Brain pericyte (primary cell): ENCODE measurements at regions not wholly inside any gene's neighbourhood (a gene's known extent, or its start where the extent isn't known, plus 50 kb on each side); places are given as distances from the start of the nearest gene placed in this dataset.

Experiments
- DNase-seq: peaks from one replicate; pipeline ENCODE4 v3.0.0-alpha.2; 2012; ENCODE audit warnings: low read depth, low spot score

DNA sequence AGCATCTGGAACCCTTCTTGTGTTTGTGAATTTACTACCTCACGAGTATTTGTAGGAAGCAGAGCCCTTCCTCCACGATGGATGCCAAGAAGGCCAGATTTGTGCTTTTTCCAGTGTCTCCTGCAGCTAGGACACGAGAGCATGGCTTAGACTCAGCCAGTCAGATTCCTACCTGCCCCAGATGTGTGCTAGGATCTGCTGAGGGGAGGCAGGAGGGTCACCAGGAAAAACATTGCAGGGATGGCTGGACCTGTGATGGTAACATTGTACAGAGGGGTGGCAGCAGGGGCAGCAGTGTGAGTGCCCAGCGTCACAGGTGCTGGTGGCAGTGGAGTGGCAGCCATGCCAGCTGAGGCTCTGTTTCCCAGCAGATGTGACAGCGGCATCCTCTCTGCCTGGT, 285.3 kb downstream of the FAM43A start:
- DNase-seq: no peak

DNA sequence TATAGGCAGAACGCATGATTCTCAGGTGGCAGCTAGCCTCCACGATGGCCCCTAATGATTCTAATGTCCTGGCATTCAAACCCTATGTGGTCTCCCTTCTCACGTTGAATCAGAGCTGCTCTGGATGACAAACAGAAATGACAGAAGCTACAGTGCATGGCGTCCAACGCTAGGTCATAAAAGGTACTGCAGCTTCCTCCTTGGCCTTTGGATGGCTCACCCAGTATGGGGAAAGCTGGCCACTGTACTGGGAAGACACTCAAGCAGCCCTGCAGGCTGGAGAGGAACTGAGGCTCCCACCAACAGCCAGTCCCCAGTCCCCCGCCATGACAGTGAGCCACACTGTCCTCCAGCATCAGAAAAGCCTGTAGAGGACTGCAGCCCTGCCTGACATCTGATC, 286.3 kb downstream of the FAM43A start:
- DNase-seq: no peak

DNA sequence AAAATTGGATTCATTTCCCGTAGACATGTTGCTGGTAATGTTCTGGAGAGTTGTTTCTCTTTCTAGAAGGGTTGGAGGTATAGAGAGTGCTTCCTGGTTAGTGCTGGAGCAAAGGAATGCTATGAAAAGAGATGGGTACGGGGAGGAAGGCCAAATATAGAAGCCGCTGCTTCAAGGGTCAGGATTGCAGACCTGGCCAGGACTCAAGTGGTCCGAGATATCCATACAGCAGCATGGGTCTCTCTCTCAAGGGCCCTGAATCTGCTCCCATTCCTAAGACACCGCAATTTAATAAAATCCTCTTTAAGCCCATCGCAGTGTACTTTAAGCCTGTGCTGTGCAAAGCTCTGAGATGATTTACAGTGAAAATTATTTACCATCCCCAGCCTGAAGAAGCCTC, 287.0 kb downstream of the FAM43A start:
- no peak for DNase-seq

DNA sequence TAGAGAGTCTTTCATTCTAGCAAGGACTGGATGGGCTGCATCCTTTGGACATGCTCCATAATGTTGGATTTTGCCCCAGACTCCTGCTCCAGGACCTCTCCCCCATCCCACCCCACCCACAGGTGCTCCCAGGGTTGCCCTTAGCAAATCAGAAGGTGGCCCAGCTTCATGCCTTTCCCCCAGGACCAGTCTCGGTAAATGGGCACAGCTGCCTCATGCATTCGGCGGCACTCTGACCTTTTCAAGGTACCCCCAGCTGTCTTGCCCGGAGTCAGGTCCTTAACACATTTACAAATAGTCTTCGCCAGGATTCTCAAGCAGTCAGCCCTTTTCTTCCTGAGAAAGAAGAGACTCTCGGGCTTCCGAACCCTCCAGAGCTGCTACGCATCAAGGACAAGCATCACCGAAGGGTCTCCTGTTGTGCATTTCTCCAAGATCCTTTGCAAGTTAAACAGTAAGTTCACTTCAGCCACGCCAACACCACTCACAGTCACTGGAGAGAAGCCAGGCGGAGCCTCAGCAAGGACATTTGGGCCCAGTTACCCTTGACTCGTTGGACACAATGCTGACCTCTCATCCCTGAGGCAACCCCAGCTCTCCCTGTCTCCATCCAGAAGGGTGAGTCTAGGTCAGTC, 287.8 kb downstream of the FAM43A start:
- no peak for DNase-seq

DNA sequence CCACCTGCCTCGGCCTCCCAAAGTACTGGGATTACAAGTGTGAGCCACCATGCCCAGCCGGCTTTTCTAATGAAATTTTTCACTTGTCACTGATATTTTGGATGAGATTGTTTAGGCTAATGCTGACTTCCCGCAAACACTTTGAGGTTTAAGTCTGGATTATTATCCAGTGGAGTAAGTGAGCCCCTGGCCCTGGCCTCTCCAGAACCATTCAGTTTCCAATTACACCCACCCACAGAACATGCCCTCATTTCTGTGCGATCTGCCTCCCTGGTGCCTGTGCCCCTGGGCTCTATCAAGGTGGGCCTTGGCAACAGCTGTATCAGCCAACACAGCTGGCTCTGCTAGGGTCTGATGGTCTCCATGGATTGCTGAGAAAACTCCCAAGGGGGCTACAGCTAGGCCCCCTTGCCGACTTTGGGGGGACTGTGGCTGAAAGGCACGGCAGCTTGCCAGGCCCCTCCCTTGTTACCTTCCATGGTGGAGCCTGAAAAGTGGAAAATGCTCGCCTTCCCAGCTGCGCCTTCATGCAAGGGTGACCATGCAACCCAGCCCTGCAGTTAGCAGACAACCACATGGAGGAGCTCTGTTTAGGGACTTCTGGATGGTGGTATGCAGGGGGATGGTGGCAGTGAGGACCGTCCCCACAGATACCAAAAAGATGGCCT, 288.9 kb downstream of the FAM43A start:
- no peak for DNase-seq

DNA sequence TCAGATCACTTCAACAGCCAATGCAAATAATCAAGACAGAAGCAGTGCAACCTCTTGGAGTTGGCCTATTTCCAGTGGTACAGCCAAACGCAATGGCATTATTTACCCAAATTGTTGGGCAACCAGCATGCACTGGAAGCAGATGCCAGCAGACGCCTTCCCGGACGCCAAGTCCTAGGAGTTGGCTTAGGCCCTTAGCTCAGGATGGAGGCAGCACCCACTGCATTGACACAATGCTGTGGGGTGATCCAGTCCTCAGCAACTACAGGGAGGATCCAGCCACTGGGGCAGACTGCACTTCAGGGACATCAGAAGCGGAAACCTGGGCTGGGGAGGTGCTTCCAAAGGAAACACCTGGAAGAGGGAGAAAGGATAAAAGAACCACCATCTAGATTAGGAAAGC, 290.4 kb downstream of the FAM43A start:
- DNase-seq: no peak

DNA sequence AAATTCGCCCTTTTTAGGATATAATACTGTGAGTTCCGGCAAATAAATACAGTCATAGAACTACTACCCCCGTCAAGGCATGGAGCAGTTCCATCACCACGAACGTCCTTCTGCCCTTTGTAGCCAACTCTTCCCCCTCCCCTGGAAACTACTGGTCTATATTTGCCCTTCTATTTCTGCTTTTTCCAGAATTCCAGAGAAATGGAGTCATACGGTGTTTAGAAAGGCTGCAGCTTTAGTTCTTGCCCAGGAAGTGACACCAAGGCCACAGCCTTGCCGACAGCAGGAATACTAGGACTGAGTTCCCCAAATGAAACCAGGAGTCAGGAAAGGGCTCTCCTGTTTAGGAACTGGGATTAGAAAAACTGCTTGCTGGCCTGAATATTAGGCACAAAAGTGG, 291.2 kb downstream of the FAM43A start:
- DNase-seq: no peak

DNA sequence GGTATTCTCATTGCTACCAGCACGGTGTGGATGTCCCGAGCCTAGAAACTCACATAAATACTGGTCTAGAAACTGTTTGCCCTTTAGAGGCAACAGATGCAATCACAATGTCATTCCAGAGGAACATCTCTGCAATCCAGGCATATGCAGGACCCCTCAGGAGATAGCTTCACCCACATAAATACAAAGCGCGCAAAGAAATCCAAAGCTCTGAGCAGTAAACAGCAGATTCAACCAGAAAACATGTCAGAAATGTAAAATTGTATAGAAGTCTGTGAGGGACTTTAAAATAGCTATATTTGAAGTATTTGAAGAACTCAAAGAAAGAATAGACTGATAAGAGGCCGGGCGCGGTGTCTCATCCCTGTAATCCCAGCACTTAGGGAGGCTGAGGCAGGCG, 291.7 kb downstream of the FAM43A start:
- DNase-seq: no peak

DNA sequence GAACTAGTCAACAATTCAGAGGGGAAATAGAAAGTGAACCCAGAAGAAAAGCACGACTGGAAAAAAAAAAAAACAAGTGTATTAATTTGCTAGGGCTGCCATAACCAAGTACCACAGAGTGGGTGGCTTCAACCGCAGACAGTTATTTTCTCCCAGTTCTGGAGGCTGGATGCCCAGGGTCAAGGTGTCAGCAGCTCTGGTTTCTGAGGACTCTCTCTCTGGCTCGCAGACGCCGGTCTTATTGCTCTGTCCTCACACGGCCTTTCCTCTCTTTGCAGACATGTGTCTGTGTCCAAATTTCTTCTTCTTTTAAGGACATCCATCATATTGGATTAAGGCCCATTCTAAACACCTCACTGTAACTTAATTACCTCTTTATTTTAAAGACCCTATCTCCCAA, 291.8 kb downstream of the XXYLT1 start:
- DNase-seq: no peak

DNA sequence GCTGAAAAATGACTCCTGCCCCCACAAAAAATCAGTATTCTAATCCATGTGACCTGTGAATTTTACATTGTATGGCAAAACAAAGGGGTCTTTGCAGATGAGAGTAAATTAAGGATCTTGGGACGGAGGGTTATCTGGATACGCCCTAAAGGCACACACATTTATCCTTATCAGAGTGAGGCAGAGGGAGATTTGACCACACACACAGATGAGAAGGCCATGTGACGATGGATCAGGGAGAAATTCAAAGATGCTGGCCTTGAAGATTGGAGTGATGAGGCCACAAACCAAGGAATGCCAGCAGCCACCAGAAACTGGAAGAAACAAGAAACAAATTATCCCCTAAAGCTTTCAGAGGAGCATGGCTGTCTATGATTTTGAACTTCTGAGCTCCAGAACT, 288.5 kb downstream of the XXYLT1 start:
- DNase-seq: no peak

DNA sequence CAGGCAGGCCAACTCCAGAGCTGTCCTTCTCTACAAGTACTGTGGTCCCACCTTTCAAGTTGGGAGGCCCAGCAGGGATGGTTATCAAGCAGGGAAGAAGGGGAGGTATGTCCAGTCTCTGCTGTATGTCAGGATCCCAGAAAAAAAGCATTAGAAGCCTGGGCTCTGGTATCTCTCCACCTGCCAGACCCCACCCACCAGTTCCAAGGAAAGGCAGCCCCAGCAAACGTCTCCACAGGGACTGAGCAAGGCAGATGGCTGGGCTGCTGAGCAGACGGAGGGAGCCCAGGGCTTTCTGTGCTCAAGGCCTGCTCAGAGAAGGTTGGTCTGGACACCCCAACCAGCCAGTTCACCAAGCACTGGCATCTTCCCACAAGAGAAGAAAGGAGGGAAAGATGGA, 287.8 kb downstream of the XXYLT1 start:
- DNase-seq: no peak

DNA sequence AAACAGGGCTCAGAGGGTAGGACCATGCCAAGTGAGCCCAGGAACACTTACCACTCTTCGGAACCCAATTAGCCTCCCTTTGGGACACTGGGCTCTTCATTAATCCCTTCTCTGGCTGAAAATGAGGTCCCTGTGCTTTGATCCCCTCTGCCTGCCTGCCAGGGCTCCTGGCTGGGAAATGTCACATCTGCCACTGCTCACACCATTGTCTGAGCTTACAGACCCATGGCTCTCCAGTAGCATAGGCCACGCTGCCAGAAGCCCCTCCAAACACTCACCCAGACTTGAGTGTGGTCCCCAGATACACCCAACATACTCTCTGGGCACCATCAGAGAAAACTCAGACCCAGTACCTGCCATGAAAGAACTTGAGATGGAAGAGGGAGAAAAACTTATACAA, 287.3 kb downstream of the XXYLT1 start:
- DNase-seq: no peak

DNA sequence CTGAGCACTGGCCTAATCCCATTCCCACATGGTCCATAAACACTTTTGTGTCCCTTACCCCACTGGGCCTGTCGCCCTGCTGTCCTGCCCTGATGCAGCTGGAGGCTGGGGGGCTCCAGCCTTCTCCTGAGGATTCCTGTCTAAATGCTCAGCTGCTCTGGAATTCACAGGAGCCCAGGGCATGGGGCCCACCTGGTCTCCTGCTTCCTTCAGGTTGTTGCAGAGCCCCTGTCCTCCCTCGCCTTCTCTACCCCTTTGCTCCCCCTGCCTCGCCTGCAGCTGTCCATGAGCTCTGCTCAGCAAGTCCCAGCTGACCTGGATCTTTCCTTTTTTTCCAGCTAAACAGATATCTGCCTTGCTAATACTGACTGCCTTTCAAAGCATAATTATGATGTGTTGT, 286.9 kb downstream of the XXYLT1 start:
- DNase-seq: no peak

DNA sequence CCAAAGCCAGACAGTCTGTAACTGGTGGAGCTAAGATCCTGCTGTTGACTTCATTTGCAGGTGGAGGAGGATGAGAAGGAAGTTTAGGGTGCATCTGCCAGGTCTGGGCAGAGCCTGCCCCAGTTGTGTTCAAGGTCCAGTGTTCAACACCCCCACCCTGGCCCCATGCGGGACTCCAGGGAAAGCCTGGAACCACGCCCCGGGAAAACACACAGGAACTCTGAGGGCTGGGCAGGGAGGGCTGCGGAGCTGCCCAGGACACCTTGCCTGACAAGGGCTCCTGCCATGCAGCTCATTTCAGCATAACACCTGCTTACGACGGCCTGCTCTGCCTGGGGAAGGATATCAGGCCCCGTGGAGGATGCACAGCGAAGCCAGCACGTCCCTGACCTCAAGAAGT, 286.3 kb downstream of the XXYLT1 start:
- no peak for DNase-seq

DNA sequence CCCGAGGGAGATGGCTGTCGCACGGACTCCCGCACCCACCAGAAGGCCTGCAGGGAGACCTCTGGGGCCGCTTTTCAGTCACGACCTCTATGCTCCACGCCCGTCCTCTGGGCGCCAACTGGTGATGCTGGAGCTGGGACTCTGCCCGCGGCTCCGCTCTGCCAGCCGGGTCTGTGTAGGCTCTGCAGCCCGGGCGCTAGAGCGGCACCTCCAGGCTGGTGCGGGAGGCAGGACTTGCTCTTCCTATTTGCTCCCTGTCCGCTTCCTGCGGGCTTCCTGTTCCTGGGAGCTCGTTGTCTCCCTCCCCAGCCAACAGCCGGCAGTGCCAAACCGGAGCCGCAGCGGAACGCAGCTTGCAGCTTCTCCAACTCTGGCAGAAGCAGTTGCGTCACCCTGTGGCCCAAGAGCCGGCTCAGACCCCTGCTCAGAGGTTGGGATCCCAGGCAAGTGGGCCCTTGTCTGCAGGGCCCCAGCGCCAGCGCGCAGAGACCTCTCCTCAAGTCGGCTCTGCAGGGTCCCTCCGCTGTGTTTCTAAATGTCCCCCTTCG, 285.9 kb downstream of the XXYLT1 start:
- DNase-seq: peak; percentile 17

DNA sequence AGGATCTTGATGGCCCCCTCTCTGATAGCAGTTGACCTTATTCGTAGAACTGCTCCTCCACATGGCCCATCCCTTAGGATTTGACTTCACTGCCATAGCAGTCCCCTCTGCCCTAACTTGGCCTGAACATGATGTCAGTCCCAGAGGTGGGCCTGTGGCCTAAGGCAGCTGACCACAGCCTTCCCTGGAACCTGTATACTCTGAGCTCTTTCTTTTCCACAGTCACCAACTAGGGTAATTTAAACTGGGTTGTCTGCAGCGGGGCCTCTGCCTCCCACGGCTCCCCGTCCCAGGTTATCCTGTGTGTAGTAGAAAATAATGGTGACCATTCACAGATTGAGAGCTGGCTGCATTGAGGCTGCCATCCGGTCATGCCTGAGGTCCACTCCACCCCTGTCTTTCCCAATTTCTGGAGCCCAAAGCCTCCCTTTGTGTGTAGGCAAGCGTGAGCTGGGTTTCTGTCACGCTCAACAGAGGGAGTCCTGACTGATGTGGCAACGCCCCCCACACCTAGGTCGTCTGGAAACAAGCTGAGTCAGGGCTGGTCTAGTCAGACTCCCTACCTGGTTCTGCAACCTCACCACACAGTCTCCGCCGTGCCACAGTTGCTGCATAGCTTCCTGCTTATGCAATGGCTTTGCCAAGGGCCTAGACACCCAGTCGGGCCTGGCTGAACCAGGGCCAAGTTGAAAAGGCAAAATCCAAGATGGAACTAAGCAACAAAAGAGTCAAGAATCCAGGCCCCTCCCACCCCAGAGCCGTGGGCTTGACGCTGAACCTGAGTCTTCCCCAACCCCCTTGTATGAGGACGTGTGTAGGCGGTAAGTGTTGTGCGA, 284.5 kb downstream of the XXYLT1 start:
- no peak for DNase-seq

DNA sequence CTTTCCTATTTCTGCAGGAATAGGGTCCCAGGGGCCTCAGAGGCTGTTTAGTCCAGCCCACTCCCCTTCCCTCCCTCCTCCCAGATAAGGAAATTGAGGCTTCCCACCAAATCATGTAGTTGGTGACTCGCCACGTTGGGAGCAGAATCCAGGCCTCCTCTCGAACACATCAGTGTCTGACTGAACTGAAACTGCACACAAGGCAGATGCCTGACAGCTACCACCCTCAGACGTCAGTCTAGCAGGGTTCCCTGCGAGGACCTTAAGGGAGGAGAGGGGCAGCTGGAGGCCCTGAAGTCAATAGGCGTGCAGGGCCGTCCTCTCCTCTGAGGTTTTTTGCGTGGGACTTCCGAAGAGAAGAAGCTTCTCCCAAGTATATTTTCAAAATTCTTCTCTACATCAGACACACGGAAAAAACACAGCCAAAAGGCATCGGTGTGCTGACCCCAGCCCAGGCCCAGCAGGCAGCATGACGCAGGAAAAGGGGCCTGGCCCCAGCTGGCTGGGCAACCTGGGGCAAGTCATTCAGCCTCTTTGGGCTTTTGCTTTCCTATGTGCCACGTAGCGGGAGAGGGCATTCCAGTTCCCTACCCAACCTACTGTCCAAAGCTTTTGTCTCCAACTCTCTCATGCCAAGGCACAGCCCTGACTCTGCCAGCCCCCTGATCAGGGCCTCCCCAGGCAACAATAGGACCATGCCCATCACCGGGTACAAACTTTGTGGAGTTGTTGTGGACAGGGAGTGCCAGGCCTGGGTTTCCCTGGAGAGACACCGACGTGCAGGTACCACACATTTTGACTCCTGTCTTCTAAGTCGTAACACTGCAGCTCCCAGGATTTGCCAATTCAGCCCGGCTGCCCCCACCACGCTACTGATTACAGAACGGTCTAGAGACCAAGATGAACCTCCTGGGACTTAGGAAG, 283.1 kb downstream of the XXYLT1 start:
- DNase-seq: no peak

DNA sequence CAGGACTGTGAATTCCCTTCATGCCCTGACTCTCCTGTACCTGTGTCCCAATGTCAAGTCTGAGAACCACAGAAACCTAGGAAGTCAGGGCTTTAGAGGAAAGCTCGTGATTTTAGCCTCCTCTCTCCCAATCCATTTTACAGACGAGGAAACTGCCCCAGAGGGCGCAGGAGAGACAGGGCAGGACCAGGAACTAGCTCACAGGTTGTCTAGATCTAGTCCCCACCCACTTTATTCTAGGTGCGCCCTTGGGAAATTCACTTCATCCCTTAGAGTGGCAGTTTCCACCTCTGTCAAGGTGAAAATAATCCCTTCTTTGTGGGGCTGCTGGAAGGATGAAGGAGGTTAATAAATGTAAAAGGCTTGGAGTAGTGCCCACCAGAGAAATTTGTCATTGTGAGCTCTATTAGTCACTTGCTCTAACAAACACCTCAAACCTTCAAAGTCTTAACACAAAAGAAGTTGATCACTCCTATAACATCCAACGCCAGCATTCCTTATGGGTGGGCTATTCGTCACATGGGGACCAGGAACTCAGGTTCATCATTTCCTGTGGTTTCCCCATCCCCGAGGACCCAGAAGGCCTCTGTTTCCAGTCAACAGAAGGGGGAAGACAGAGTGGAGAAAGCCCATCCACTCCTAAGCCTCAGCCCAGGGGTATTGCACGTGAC, 282.3 kb downstream of the XXYLT1 start:
- no peak for DNase-seq

DNA sequence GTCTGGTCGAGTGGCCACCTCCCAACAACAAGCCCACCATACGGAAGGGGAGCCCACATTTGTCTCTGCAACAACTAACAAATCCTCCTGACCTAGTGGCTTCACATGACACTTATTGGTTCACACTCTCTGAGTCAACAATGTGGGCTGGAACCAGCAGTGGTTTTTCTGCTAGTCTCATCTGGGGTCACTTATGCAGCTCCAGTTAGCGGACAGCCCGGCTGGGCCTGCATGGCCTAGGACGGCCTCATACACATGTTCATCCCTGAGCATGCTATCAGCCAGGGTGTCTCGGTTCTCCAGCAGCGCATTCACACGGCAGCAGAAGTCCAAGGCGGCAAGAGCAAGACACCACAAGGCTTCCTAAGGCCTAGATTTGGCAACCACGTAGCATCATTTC, 281.7 kb downstream of the XXYLT1 start:
- DNase-seq: no peak

DNA sequence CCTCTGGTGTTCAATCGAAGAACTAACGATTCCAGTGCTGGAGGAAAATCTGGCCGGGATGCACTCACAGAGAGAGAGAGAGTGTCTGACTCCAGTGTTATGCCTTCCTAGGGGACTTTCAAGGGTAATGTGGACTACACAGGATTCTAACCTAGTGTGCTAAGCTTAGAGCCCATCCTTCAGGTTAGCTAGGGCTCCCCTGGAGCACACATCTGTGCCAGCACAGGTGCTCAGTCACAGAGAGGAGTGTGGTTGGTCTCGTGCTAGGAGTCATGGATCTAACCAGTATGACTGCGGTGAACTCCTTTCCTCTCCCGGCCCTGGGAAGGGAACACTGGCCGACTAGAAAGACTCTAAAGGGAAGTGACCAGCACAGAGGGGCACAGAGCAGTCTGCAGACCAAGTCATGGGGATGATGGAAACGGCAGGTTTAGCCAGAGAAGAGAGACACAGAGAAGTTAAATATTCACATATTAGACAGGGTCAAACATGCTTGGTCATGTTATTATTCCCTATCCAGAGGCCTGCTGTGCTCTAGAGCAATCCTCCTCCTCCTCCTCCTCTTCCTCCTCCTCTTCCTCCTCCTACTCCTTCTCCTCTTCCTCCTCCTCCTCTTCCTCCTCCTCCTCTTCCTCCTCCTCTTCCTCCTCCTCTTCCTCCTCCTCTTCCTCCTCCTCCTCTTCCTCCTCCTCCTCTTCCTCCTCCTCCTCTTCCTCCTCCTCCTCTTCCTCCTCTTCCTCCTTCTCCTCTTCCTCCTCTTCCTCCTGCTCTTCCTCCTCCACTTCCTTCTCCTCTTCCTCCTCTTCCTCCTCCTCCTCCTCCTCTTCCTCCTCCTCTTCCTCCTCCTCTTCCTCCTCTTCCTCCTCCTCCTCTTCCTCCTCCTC, 280.3 kb downstream of the XXYLT1 start:
- DNase-seq: no peak
